ENCODE measurements at regions not wholly inside any gene's neighbourhood (a gene's known extent, or its start where the extent isn't known, plus 50 kb on each side); places are given as distances from the start of the nearest gene placed in this dataset.

DNA sequence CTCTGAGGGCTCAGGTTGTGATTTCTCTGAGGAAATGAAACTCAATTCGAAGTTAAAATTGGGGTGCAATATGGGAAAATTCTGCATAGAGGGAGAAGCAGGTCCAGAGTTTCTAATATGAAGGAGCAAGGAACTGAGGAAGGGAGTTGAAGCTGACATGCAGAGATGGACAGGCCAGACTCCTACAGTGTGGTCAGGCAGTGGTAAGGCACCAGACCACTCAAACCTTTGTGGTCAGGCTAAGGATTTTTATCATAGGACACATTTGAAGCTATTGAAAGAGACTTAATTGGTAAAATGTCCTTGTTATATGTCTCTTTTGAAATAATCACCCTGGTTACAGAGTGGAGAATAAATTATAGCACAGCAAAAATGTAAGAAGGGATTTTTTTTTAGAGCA lies 1074.8 kb upstream of the CDH2 start:
- DNase-seq (ENCODE audit: low spot score in 2 of 2): no peak
- Histone ChIP-seq H3K27me3 (no peaks in the 10 kb centered on the region), H3K36me3 (no peaks in the 10 kb centered on the region), H3K27ac (no peak overlapping the region), H3K4me1 (no peaks in the 10 kb centered on the region), H3K9me3 (no peaks in the 10 kb centered on the region), H3K4me3 (no peak overlapping the region)
- TF ChIP-seq EP300 (IDR thresholded peaks at IDR 0.05): no peak
- TF ChIP-seq POLR2A (IDR thresholded peaks at IDR 0.05): no peak
- TF ChIP-seq, protein P1, sequence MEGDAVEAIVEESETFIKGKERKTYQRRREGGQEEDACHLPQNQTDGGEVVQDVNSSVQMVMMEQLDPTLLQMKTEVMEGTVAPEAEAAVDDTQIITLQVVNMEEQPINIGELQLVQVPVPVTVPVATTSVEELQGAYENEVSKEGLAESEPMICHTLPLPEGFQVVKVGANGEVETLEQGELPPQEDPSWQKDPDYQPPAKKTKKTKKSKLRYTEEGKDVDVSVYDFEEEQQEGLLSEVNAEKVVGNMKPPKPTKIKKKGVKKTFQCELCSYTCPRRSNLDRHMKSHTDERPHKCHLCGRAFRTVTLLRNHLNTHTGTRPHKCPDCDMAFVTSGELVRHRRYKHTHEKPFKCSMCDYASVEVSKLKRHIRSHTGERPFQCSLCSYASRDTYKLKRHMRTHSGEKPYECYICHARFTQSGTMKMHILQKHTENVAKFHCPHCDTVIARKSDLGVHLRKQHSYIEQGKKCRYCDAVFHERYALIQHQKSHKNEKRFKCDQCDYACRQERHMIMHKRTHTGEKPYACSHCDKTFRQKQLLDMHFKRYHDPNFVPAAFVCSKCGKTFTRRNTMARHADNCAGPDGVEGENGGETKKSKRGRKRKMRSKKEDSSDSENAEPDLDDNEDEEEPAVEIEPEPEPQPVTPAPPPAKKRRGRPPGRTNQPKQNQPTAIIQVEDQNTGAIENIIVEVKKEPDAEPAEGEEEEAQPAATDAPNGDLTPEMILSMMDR (IDR thresholded peaks at IDR 0.05): no peak
- no peak for TF ChIP-seq POLR2AphosphoS5 (IDR thresholded peaks at IDR 0.05)
- 82% methylated on average over 1 of the region's 1 CpG for WGBS

DNA sequence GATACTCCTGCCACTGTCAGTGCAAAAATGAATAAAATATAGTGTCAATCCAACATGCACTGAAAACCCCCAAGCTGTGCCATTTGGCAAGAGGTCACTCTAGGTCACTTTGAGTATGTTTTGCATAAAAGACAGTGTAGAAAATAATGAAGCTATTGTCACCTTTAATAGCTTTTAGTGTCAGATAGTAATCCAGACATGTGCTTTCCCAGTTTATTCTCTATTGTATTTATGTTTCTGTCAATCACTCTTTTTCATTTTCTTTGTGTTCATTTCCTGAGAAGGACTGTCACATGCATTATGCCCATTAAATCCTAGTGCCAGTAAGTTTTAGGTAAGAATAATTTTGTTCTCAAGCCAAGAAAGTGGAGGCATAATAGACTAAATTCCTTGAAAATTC lies 1073.9 kb upstream of the CDH2 start:
- Histone ChIP-seq H3K4me3 (no peak overlapping the region), H3K9me3 (no peaks in the 10 kb centered on the region), H3K27me3 (no peaks in the 10 kb centered on the region), H3K4me1 (no peaks in the 10 kb centered on the region), H3K36me3 (no peaks in the 10 kb centered on the region), H3K27ac (no peak overlapping the region)
- no peak for DNase-seq (ENCODE audit: low spot score in 2 of 2)
- TF ChIP-seq POLR2AphosphoS5 (IDR thresholded peaks at IDR 0.05) (no peak), EP300 (IDR thresholded peaks at IDR 0.05) (no peak)
- TF ChIP-seq, protein P1 (IDR thresholded peaks at IDR 0.05): no peak

DNA sequence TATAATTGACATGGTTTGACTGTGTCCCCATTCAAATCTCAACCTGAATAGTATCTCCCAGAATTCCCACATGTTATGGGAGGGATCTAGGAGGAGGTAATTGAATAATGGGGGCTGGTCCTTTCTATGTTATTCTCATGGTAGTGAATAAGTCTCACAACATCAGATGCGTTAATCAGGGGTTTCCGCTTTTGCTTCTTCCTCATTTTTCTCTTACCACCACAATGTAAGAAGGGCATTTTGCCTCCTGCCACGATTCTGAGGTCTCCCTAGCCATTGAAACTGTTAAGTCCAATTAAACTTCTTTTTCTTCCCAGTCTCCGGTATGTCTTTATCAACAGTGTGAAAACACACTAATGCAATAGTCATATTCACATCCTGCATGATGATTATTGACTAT lies 1073.3 kb upstream of the CDH2 start:
- no peak overlapping the region for H3K4me3 ChIP-seq
- H3K27ac ChIP-seq: no peak overlapping the region
- no peaks in the 10 kb centered on the region for H3K27me3 ChIP-seq
- no peaks in the 10 kb centered on the region for H3K36me3 ChIP-seq
- no peak for DNase-seq (ENCODE audit: low spot score in 2 of 2)
- 79% methylated on average over 4 of the region's 4 CpGs for WGBS
- H3K9me3 ChIP-seq: no peaks in the 10 kb centered on the region
- TF ChIP-seq POLR2AphosphoS5 (IDR thresholded peaks at IDR 0.05): no peak
- H3K4me1 ChIP-seq: no peaks in the 10 kb centered on the region

DNA sequence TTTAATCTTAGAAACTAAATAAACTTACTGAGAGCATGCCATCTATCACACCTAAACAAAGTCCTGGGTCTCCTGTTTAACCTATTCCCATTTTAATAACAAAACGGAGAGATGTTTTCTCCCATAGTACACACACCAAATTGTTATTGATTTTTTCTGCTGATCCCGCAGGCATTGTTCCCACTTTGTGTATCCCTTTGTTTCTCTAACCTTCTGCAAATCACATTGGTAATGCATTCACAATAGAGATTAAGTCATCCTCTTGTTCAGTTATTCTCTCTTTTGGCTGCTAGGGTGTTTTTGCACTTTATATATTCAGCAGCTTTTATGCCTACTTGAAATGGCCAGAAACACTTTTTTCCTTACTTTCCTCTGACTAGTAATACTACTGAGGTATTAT lies 1071.9 kb upstream of the CDH2 start:
- H3K36me3 ChIP-seq: no peaks in the 10 kb centered on the region
- 89% methylated on average over 2 of the region's 2 CpGs for WGBS
- no peak overlapping the region for H3K4me3 ChIP-seq
- H3K4me1 ChIP-seq: no peaks in the 10 kb centered on the region
- TF ChIP-seq, protein P1 (IDR thresholded peaks at IDR 0.05): no peak
- no peak for DNase-seq (ENCODE audit: low spot score in 2 of 2)
- no peaks in the 10 kb centered on the region for H3K27me3 ChIP-seq
- no peak overlapping the region for H3K27ac ChIP-seq
- no peaks in the 10 kb centered on the region for H3K9me3 ChIP-seq

DNA sequence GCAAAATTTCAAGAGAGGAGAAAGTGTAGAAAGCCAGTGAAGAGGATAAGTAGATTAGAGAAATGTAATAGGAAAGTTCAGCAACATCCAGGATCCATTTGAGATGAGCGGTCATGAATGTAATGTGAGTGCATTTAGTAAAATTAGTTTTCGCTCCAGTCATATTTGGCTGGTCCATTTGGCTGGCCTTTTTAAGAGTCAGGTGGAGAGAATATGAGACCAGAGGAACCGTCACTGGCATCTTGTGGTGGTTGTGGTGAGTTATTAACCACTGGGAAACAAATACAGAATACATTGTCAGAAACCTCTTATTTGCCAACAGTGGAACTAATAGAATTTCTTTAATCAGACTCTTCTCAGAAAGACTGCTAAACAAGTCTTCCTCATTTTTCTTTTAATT lies 1064.3 kb upstream of the CDH2 start:
- no peak for DNase-seq (ENCODE audit: low spot score in 2 of 2)
- Histone ChIP-seq H3K27ac (no peak overlapping the region), H3K4me3 (no peak overlapping the region), H3K4me1 (no peaks in the 10 kb centered on the region), H3K27me3 (no peaks in the 10 kb centered on the region), H3K36me3 (no peaks in the 10 kb centered on the region), H3K9me3 (no peaks in the 10 kb centered on the region)
- no peak for TF ChIP-seq POLR2AphosphoS5 (IDR thresholded peaks at IDR 0.05)
- no peak for TF ChIP-seq POLR2A (IDR thresholded peaks at IDR 0.05)
- TF ChIP-seq EP300 (IDR thresholded peaks at IDR 0.05): no peak
- TF ChIP-seq, protein P1 (IDR thresholded peaks at IDR 0.05): no peak
- 77% methylated on average over 3 of the region's 3 CpGs for WGBS

DNA sequence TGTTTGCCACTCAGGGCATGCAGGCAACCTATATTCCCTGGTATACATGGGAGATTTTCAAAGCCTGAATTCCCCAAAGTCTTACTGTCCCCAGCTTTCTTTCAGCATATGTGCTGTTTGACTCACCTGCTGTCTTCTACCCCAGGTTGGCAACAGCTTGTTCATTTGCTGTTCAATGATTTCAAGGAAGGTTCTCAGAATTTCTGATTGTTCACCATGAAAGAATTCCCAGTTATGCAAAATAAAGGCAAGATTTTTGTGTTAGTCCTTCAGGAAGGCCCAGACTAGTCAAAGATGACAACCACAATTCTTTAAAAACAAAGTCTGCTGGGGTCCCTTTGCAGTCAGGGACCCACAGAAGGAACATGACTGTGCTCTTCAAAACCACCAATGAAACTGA lies 1057.8 kb upstream of the CDH2 start:
- Histone ChIP-seq H3K27ac (no peak overlapping the region), H3K4me1 (no peaks in the 10 kb centered on the region), H3K4me3 (no peak overlapping the region), H3K9me3 (peaks cover 4% of the 10 kb centered on the region), H3K36me3 (no peaks in the 10 kb centered on the region), H3K27me3 (no peaks in the 10 kb centered on the region)
- TF ChIP-seq, protein P1 (IDR thresholded peaks at IDR 0.05): no peak
- TF ChIP-seq POLR2AphosphoS5 (IDR thresholded peaks at IDR 0.05) (no peak), EP300 (IDR thresholded peaks at IDR 0.05) (no peak)
- DNase-seq (ENCODE audit: low spot score in 2 of 2): no peak
